Mammary epithelial cell (primary cell): ENCODE measurements at regions not wholly inside any gene's neighbourhood (a gene's known extent, or its start where the extent isn't known, plus 50 kb on each side); places are given as distances from the start of the nearest gene placed in this dataset.

Experiments used
- EZH2 ChIP-seq: IDR thresholded peaks from 2 replicates; pipeline ENCODE4 v1.6.1; 2012; ENCODE audit warnings: low read length, inconsistent platforms, borderline replicate concordance
- TF ChIP-seq, protein P1 (sequence below), 2 donors: IDR thresholded peaks in 1 of 2; conservative IDR thresholded peaks in 1 of 2; 2 replicates each; pipeline ENCODE4 v1.5.1; 2011 to 2012; ENCODE audit warnings: inconsistent platforms in 2 of 2, low read length in 2 of 2, mild to moderate bottlenecking in 2 of 2, control low read depth in 1 of 2, low read depth in 1 of 2; ENCODE audit not compliant: insufficient read depth in 1 of 2; ENCODE audit errors: extremely low read depth in 1 of 2

DNA sequence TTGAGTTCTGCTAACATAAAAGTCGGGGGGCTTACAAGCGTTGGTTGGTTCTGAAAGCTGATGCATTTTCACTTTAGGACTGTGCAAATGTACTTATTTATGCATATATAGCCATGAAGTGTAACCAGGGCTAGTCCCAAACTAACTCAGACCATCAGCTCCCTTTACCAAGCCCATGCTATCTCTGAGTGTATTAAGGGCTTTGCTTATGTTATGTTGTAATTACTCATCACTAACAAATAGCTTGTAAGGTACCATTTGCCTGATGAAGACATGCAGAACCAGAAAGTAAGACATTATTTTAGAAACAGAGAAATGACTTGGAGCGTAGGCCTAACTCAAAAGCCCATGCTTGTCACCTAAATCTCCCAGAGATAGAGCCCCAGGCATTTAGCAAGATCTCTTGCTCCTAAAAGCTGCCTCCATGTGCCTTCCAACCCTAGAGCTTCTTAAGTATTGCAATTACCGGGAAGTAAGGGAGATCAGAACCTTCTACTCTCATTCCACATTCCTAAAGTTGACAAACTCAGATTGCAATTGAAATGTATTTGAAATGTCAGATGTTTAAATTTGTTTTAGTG lies 362.9 kb upstream of the RBMS3 start:
- TF ChIP-seq, protein P1, sequence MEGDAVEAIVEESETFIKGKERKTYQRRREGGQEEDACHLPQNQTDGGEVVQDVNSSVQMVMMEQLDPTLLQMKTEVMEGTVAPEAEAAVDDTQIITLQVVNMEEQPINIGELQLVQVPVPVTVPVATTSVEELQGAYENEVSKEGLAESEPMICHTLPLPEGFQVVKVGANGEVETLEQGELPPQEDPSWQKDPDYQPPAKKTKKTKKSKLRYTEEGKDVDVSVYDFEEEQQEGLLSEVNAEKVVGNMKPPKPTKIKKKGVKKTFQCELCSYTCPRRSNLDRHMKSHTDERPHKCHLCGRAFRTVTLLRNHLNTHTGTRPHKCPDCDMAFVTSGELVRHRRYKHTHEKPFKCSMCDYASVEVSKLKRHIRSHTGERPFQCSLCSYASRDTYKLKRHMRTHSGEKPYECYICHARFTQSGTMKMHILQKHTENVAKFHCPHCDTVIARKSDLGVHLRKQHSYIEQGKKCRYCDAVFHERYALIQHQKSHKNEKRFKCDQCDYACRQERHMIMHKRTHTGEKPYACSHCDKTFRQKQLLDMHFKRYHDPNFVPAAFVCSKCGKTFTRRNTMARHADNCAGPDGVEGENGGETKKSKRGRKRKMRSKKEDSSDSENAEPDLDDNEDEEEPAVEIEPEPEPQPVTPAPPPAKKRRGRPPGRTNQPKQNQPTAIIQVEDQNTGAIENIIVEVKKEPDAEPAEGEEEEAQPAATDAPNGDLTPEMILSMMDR (conservative IDR thresholded peaks at IDR 0.05 in 1 of 2, IDR thresholded peaks at IDR 0.05 in 1 of 2; ENCODE audit: extremely low read depth in 1 of 2, insufficient read depth in 1 of 2, low read depth in 1 of 2, low read length in 2 of 2) = no peak
- no peak for TF ChIP-seq EZH2
